Muscle of leg (tissue), 3 donors: ENCODE measurements at regions not wholly inside any gene's neighbourhood (a gene's known extent, or its start where the extent isn't known, plus 50 kb on each side); places are given as distances from the start of the nearest gene placed in this dataset.
"Not testable (repeated sequence)": the region's sequence is repeated elsewhere in the genome, so short reads cannot be mapped to it uniquely, and the experiment has no call there.

Source experiments
- DNase-seq: peaks from one replicate; pipeline ENCODE4 v3.0.0; 2013
- H3K27ac ChIP-seq: one replicate; pipeline ENCODE4 v1.5.1; 2013; ENCODE audit warnings: mild to moderate bottlenecking, low read length, control low read depth
- H3K27me3 ChIP-seq: one replicate; pipeline ENCODE4 v1.6.1; 2013; ENCODE audit warnings: low read length; ENCODE audit not compliant: control insufficient read depth, insufficient read depth
- H3K36me3 ChIP-seq: one replicate; pipeline ENCODE4 v1.6.1; 2013; ENCODE audit warnings: low read length; ENCODE audit not compliant: control insufficient read depth, insufficient read depth
- H3K4me1 ChIP-seq: one replicate; pipeline ENCODE4 v1.6.1; 2013; ENCODE audit warnings: low read length; ENCODE audit not compliant: control insufficient read depth, insufficient read depth
- H3K4me3 ChIP-seq: one replicate; pipeline ENCODE4 v1.5.1; 2013; ENCODE audit warnings: low read length, control low read depth
- H3K9me3 ChIP-seq: replicated peaks from 2 replicates; pipeline ENCODE4 v1.6.1; 2013; ENCODE audit warnings: low read depth, low read length; ENCODE audit not compliant: control insufficient read depth
- WGBS: methylation state at CpG from one replicate; pipeline ENCODE4 v1.1.5; 2013; ENCODE audit warnings: missing lambda C conversion rate; ENCODE audit not compliant: insufficient coverage; 5-methylcytosine and 5-hydroxymethylcytosine counted together

GRCh38 chr3:193040836-193041672, 123.4 kb upstream of the MB21D2 start:
- peak; percentile 35 for DNase-seq
- no CpG with 5 or more reads among the region's 2 CpGs for WGBS
- Histone ChIP-seq H3K4me1 (no peaks in the 10 kb centered on the region), H3K27ac (no peak overlapping the region), H3K9me3 (no peaks in the 10 kb centered on the region), H3K4me3 (no peak overlapping the region), H3K27me3 (no peaks in the 10 kb centered on the region), H3K36me3 (no peaks in the 10 kb centered on the region)

- no peaks in the 10 kb centered on the region for H3K27me3 ChIP-seq
- no peak overlapping the region for H3K4me3 ChIP-seq
- no peak overlapping the region for H3K27ac ChIP-seq
- H3K36me3 ChIP-seq, result no peaks in the 10 kb centered on the region
- 36% methylated on average over 2 of the region's 5 CpGs for WGBS
- peaks cover 16% of the 10 kb centered on the region for H3K4me1 ChIP-seq
- peak; percentile 27 for DNase-seq
- H3K9me3 ChIP-seq, result no peaks in the 10 kb centered on the region
Observed at GRCh38 chr3:193046371-193046770, 128.7 kb upstream of the MB21D2 start.

- H3K4me3 ChIP-seq, H3K9me3 ChIP-seq, H3K36me3 ChIP-seq, H3K27ac ChIP-seq, H3K27me3 ChIP-seq: not testable (repeated sequence)
- peaks cover 23% of the 10 kb centered on the region for H3K4me1 ChIP-seq
- peak; percentile 87 for DNase-seq
- no CpG with 5 or more reads among the region's 1 CpG for WGBS
Observed at GRCh38 chr3:193047461-193047860, 129.8 kb upstream of the MB21D2 start.

- H3K27me3 ChIP-seq, result no peaks in the 10 kb centered on the region
- H3K9me3 ChIP-seq, result no peaks in the 10 kb centered on the region
- H3K27ac ChIP-seq, result peak overlapping the region; percentile 42
- no peaks in the 10 kb centered on the region for H3K36me3 ChIP-seq
- DNase-seq, result peak; percentile 46
- no CpG with 5 or more reads among the region's 1 CpG for WGBS
- H3K4me3 ChIP-seq, result no peak overlapping the region
- H3K4me1 ChIP-seq, result peaks cover 25% of the 10 kb centered on the region
Observed at GRCh38 chr3:193048127-193048526, 130.5 kb upstream of the MB21D2 start.

GRCh38 chr3:193049935-193050334, 132.3 kb upstream of the MB21D2 start:
- WGBS, result 32% methylated on average over 3 of the region's 4 CpGs
- H3K27me3 ChIP-seq, result no peaks in the 10 kb centered on the region
- H3K4me3 ChIP-seq, result no peak overlapping the region
- H3K27ac ChIP-seq, result no peak overlapping the region
- peaks cover 25% of the 10 kb centered on the region for H3K4me1 ChIP-seq
- no peaks in the 10 kb centered on the region for H3K36me3 ChIP-seq
- peak; percentile 73 for DNase-seq
- H3K9me3 ChIP-seq, result no peaks in the 10 kb centered on the region

- WGBS, result 67% methylated on average over 1 of the region's 4 CpGs
- Histone ChIP-seq H3K9me3 (no peaks in the 10 kb centered on the region), H3K4me3 (no peak overlapping the region), H3K27me3 (no peaks in the 10 kb centered on the region), H3K4me1 (peaks cover 25% of the 10 kb centered on the region), H3K27ac (no peak overlapping the region), H3K36me3 (no peaks in the 10 kb centered on the region)
- DNase-seq, result no peak
Observed at GRCh38 chr3:193051314-193051713, 133.7 kb upstream of the MB21D2 start.

- peak; percentile 76 for DNase-seq
- Histone ChIP-seq H3K4me1 (peaks cover 25% of the 10 kb centered on the region), H3K4me3 (no peak overlapping the region), H3K9me3 (no peaks in the 10 kb centered on the region), H3K27me3 (no peaks in the 10 kb centered on the region), H3K36me3 (no peaks in the 10 kb centered on the region), H3K27ac (peak overlapping the region; percentile 29)
- 15% methylated on average over 4 of the region's 8 CpGs for WGBS
Observed at GRCh38 chr3:193052354-193053045, 134.8 kb upstream of the MB21D2 start.

- no peak overlapping the region for H3K4me3 ChIP-seq
- no peak overlapping the region for H3K27ac ChIP-seq
- H3K4me1 ChIP-seq, result peaks cover 23% of the 10 kb centered on the region
- no peaks in the 10 kb centered on the region for H3K9me3 ChIP-seq
- H3K27me3 ChIP-seq, result no peaks in the 10 kb centered on the region
- no peaks in the 10 kb centered on the region for H3K36me3 ChIP-seq
- peak; percentile 70 for DNase-seq
Observed at GRCh38 chr3:193053046-193053435, 135.4 kb upstream of the MB21D2 start.

- WGBS, result 87% methylated on average over 5 of the region's 10 CpGs
- peaks cover 10% of the 10 kb centered on the region for H3K4me1 ChIP-seq
- no peaks in the 10 kb centered on the region for H3K36me3 ChIP-seq
- DNase-seq, result no peak
- no peak overlapping the region for H3K4me3 ChIP-seq
- H3K9me3 ChIP-seq, result no peaks in the 10 kb centered on the region
- H3K27me3 ChIP-seq, result no peaks in the 10 kb centered on the region
- H3K27ac ChIP-seq, result no peak overlapping the region
Observed at GRCh38 chr3:193055352-193055751, 137.7 kb upstream of the MB21D2 start.

- 24% methylated on average over 2 of the region's 2 CpGs for WGBS
- no peak for DNase-seq
- Histone ChIP-seq H3K4me1 (peaks cover 1% of the 10 kb centered on the region), H3K27ac (no peak overlapping the region), H3K4me3 (no peak overlapping the region), H3K9me3 (no peaks in the 10 kb centered on the region), H3K27me3 (no peaks in the 10 kb centered on the region), H3K36me3 (no peaks in the 10 kb centered on the region)
Observed at GRCh38 chr3:193057616-193058015, 140.0 kb upstream of the MB21D2 start.
